BLaER1 treated with 17β-estradiol and CSF1 and Interleukin-3, amounts not matched to agents 10 nM and 100 nM (cell line): ENCODE measurements at regions not wholly inside any gene's neighbourhood (a gene's known extent, or its start where the extent isn't known, plus 50 kb on each side); places are given as distances from the start of the nearest gene placed in this dataset.

ENCODE experiments used
- H3K27ac ChIP-seq, 11 experiments: shearing (Covaris generic); formaldehyde crosslinking; 2 replicates each; pipeline ENCODE4 v1.8.1; 2022
- H3K27me3 ChIP-seq, 11 experiments: shearing (Covaris generic); formaldehyde crosslinking; 2 replicates each; pipeline ENCODE4 v1.8.1; 2022
- H3K36me3 ChIP-seq, 11 experiments: shearing (Covaris generic); formaldehyde crosslinking; 2 replicates each; pipeline ENCODE4 v1.8.1; 2022
- H3K4me1 ChIP-seq, 10 experiments: shearing (Covaris generic); formaldehyde crosslinking; 2 replicates each; pipeline ENCODE4 v1.8.1; 2022
- H3K4me2 ChIP-seq, 11 experiments: shearing (Covaris generic); formaldehyde crosslinking; 2 replicates each; pipeline ENCODE4 v1.8.1; 2022
- H3K4me3 ChIP-seq, 10 experiments: shearing (Covaris generic); formaldehyde crosslinking; 2 replicates each; pipeline ENCODE4 v1.8.1; 2022
- H3K9ac ChIP-seq, 11 experiments: shearing (Covaris generic); formaldehyde crosslinking; 2 replicates each; pipeline ENCODE4 v1.8.1; 2022
- H3K9me3 ChIP-seq, 11 experiments: shearing (Covaris generic); formaldehyde crosslinking; replicated peaks in 1 of 11; 2 replicates each; pipeline ENCODE4 v1.8.1; 2022
- H4K20me1 ChIP-seq, 11 experiments: shearing (Covaris generic); formaldehyde crosslinking; 2 replicates each; pipeline ENCODE4 v1.8.1; 2022
- Cebpa-rat ChIP-seq, 11 experiments: shearing (Covaris generic); IDR thresholded peaks; 2 replicates each; pipeline ENCODE4 v1.8.1; 2022

DNA sequence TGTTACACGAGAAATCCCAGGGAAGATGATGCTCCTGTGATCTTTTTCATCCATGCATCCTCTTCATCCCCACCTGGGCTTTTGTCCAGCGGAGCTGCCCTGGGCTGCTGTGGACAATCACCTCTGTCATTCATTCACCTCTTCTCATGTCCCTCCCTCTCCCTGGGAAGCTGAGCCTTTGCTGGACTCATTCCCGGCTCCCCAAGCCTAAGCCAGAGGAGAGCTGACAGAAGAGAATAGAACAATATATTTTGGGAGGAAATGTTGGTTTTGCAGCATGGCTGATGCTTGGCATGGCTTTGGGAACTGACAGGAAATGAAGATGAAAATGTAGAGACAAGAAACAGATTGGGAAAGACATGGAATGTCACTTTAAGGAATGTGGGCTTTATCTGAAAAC is 177.4 kb downstream of the DICER1 start:
- TF ChIP-seq Cebpa-rat (IDR thresholded peaks at IDR 0.05) = no peak
- Histone ChIP-seq H4K20me1 (no peaks in the 10 kb centered on the region), H3K27me3 (no peaks in the 10 kb centered on the region), H3K4me3 (no peak overlapping the region), H3K36me3 (no peaks in the 10 kb centered on the region), H3K4me2 (no peak overlapping the region), H3K9me3 (peaks cover 0 to 5% (median 0%) of the 10 kb centered on the region in 11 experiments; a peak in 1 of 22 replicates), H3K27ac (no peak overlapping the region), H3K9ac (no peak overlapping the region), H3K4me1 (peaks cover 0 to 10% (median 5%) of the 10 kb centered on the region in 10 experiments; a peak in 9 of 20 replicates)

DNA sequence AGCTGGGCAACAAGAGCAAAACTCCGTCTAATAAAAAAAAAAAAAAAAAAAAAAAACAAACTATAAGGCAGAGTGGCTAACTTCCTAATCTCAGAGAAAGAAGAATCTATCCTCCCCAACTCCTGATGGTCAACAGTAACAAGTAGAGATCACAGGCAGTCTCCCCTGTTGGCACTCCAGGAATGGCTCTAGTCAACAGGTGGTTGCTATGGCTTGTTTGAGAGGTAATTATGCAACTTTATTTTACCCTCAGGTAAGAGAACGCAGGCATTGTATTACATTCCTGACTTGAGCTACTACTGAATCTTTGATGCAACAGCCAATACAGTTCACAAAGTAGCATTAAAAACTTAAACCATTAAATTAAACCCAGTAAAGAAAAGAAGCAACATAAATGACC is 180.3 kb downstream of the DICER1 start:
- Histone ChIP-seq H3K4me3 (no peak overlapping the region), H3K9me3 (peaks cover 0 to 13% (median 0%) of the 10 kb centered on the region in 11 experiments; a peak in 5 of 22 replicates), H4K20me1 (no peaks in the 10 kb centered on the region), H3K27ac (no peak overlapping the region), H3K4me1 (peaks cover 0 to 10% (median 5%) of the 10 kb centered on the region in 10 experiments; a peak in 9 of 20 replicates), H3K9ac (no peak overlapping the region), H3K27me3 (no peaks in the 10 kb centered on the region), H3K36me3 (no peaks in the 10 kb centered on the region), H3K4me2 (no peak overlapping the region)
- TF ChIP-seq Cebpa-rat (IDR thresholded peaks at IDR 0.05) = no peak

DNA sequence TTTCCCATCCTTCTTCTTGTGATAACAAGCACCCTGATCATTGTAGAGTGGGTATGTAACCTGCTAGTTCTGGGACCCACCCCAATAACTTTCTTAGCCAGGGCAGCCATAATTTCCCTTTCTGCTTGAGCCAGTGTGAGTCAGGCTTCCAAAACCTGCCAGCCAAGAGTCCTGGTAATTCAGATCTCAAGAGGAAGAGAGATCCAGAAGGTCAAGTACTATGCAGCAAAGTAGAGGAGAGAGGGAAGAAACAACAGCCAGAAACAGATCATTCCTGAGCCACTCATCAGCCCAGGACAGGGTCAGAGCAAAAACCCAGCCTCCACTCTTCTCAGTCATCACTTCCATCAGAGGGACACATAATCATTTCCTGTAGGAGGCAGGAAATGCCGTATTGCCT is 182.0 kb downstream of the DICER1 start:
- Histone ChIP-seq H3K9ac (no peak overlapping the region), H4K20me1 (no peaks in the 10 kb centered on the region), H3K27ac (no peak overlapping the region), H3K4me3 (no peak overlapping the region), H3K4me1 (peaks cover 0 to 10% (median 5%) of the 10 kb centered on the region in 10 experiments; a peak in 9 of 20 replicates), H3K36me3 (no peaks in the 10 kb centered on the region), H3K9me3 (peaks cover 0 to 11% (median 7%) of the 10 kb centered on the region in 11 experiments; a peak in 9 of 22 replicates), H3K4me2 (peak overlapping the region in 2 of 11 experiments; percentile 12 to 25; a peak in 2 of 22 replicates), H3K27me3 (no peaks in the 10 kb centered on the region)
- TF ChIP-seq Cebpa-rat (IDR thresholded peaks at IDR 0.05) = no peak

DNA sequence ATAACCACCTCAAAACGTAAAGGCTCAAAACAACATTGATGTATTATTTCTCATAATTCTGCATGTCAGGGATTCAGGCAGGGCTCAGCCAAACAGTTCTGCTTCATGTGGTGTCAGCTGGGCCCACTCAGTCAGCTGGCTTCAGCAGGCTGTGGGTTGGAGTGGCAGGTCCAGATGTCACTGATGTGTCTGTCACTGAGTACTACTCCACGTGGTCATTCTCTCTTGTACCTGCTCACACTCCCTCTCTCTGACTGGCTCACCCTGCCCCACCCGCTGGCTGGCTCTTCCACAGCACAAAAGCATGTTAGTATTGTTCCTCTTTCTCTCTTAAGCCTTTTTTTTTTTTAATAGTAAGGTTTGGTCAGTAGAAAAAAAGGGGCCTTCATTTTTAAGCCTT is 182.4 kb downstream of the DICER1 start:
- H4K20me1 ChIP-seq = no peaks in the 10 kb centered on the region
- no peak for TF ChIP-seq Cebpa-rat (IDR thresholded peaks at IDR 0.05)
- no peak overlapping the region for H3K27ac ChIP-seq
- H3K36me3 ChIP-seq = no peaks in the 10 kb centered on the region
- no peak overlapping the region; a peak in 2 of 22 replicates for H3K4me2 ChIP-seq
- no peaks in the 10 kb centered on the region for H3K27me3 ChIP-seq
- peaks cover 0 to 11% (median 7%) of the 10 kb centered on the region in 11 experiments; a peak in 9 of 22 replicates for H3K9me3 ChIP-seq
- no peak overlapping the region for H3K9ac ChIP-seq
- H3K4me1 ChIP-seq = peaks cover 0 to 11% (median 5%) of the 10 kb centered on the region in 10 experiments; a peak in 11 of 20 replicates
- no peak overlapping the region for H3K4me3 ChIP-seq

DNA sequence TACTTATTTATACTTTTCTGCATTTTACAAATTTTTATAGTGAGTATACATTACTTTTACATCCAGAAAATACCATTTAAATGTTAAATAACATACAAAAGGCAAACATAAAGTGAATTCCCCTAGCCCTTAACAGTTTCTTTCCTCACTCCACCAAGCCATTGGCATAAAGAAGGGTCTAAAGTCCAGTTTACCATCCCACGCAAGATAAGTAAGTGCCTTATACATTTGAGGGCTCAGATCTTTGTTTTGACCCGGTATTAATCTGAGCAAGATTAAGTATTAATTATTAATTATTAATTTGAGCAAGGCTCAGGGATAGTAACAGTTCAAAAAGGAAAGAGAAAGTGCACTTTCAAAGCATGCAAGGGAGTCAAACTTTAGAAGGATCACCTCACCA is 182.9 kb downstream of the DICER1 start:
- H3K27ac ChIP-seq = no peak overlapping the region

DNA sequence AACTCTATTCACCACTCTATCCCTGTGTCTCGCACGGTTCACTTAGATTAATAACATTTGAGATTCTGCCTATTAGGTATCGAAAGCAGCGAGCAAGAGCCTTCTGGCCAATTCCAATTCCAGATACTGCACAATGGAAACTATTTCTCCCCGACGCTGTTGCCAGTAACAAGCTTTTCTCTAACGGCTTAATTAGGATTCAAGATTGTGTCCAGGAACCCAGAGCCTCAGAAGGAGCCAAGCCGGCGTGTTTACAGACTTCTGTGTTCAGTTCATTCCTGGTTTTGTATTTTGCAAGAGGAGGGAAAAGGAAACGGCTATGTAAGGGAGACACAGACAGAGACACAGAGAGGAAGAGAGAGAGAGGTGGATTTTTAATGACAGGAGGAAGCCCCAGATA is 185.6 kb downstream of the DICER1 start:
- no peak for TF ChIP-seq Cebpa-rat (IDR thresholded peaks at IDR 0.05)
- Histone ChIP-seq H3K9ac (no peak overlapping the region), H3K36me3 (no peaks in the 10 kb centered on the region), H3K27ac (no peak overlapping the region), H3K4me2 (no peak overlapping the region), H3K4me3 (no peak overlapping the region), H4K20me1 (no peaks in the 10 kb centered on the region), H3K9me3 (peaks cover 0 to 11% (median 7%) of the 10 kb centered on the region in 11 experiments; a peak in 9 of 22 replicates), H3K4me1 (peaks cover 0 to 13% (median 6%) of the 10 kb centered on the region in 10 experiments; a peak in 11 of 20 replicates), H3K27me3 (no peaks in the 10 kb centered on the region)

More for the DNA sequence above, 182.9 kb downstream of the DICER1 start:
- no peaks in the 10 kb centered on the region for H3K36me3 ChIP-seq
- H3K4me3 ChIP-seq = no peak overlapping the region
- no peak overlapping the region for H3K9ac ChIP-seq
- no peak overlapping the region for H3K4me2 ChIP-seq
- H3K9me3 ChIP-seq = peaks cover 0 to 11% (median 7%) of the 10 kb centered on the region in 11 experiments; a peak in 9 of 22 replicates
- H3K27me3 ChIP-seq = no peaks in the 10 kb centered on the region
- TF ChIP-seq Cebpa-rat (IDR thresholded peaks at IDR 0.05) = no peak
- H4K20me1 ChIP-seq = no peaks in the 10 kb centered on the region
- peaks cover 0 to 13% (median 6%) of the 10 kb centered on the region in 10 experiments; a peak in 11 of 20 replicates for H3K4me1 ChIP-seq

DNA sequence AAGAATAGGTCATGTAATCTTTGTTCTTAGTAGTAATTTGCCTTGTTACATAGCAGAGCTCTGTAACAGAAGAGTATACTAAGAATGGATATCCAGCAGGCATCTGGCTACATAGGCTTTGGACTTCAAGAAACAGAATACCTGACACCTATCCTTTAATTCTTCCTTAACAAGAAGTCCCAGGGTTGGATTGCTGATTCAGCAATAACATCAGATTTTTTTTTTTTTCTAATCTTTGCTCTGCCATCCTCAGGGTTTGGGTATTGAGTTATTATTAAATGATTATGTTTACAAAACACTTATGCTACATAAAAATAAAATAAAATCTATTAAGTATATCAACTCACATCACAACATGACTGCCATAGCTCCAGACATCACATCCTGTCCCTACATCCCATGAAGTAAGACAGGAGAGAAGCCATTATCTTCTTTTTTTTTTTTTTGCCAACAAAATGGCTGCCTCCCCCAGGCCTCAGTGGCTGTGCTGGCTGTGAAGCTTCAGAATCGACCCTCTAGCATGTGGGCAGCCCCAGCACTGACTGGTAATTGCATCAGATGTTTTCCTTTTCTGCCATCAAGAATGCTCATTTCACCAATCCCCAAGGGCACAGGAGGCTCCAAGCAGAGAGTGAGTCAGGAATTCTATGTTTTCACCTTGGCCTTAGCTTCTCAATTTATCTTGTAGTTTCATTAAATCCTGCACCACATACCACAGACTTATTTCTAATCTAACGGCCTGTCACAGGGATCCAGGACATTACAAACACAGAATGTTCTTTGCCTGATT is 186.2 kb downstream of the DICER1 start:
- H3K27ac ChIP-seq = no peak overlapping the region
- peaks cover 0 to 11% (median 7%) of the 10 kb centered on the region in 11 experiments; a peak in 9 of 22 replicates for H3K9me3 ChIP-seq
- H3K4me2 ChIP-seq = no peak overlapping the region
- no peak for TF ChIP-seq Cebpa-rat (IDR thresholded peaks at IDR 0.05)
- H3K4me3 ChIP-seq = no peak overlapping the region
- H3K9ac ChIP-seq = no peak overlapping the region
- no peaks in the 10 kb centered on the region for H4K20me1 ChIP-seq
- H3K27me3 ChIP-seq = no peaks in the 10 kb centered on the region
- H3K36me3 ChIP-seq = no peaks in the 10 kb centered on the region
- H3K4me1 ChIP-seq = peaks cover 0 to 13% (median 6%) of the 10 kb centered on the region in 10 experiments; a peak in 11 of 20 replicates

DNA sequence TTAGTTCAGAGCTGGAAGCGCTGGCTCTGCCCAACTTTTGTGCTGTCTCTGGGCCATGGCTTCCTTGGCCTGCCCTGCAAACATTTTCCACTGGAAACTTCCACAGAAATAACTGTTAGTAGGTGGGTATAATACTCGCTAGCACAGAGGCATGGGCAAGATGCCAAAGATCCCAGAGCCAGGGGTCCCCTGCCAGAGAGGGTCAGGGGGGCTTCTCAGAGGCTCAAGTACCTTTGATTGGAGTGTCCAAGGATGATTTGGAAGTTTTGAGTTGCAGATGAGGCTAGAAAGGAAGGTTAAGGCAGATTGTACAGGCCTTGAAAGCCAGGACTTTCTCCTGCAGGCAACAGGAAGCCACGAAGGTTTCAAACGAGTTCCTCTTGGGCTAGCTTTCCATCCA is 187.6 kb downstream of the DICER1 start:
- no peaks in the 10 kb centered on the region for H4K20me1 ChIP-seq
- H3K9ac ChIP-seq = no peak overlapping the region
- H3K27me3 ChIP-seq = no peaks in the 10 kb centered on the region
- TF ChIP-seq Cebpa-rat (IDR thresholded peaks at IDR 0.05) = no peak
- no peak overlapping the region for H3K27ac ChIP-seq
- H3K36me3 ChIP-seq = no peaks in the 10 kb centered on the region
- peaks cover 0 to 6% (median under 1%) of the 10 kb centered on the region in 10 experiments; a peak in 4 of 20 replicates for H3K4me1 ChIP-seq
- H3K4me3 ChIP-seq = no peak overlapping the region
- H3K9me3 ChIP-seq = peaks cover 0 to 11% (median 7%) of the 10 kb centered on the region in 11 experiments; a peak in 9 of 22 replicates
- peak overlapping the region in 3 of 11 experiments; percentile 1 to 22 (median 15); a peak in 1 of 22 replicates for H3K4me2 ChIP-seq

DNA sequence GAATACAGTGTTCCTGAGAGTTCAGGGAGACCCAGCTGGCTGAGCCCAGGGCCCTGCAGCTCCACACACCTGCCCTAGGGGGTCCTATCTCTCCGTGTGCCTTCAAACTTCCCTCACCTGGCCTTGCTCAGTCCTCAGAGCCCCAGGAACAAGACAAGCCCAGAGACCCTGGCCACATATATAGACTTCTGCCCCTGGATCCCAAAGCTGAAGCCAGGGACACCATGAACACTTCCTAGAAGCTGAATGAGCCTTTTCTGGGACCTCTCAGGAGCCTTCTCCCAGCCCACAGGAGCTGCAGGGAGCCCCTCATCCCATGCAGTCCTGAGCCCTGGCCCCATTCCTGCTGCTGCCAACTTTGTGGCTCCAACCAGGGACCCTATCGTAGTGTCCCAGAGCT is 190.5 kb downstream of the DICER1 start:
- no peaks in the 10 kb centered on the region for H3K36me3 ChIP-seq
- peaks cover 0 to 10% (median 2%) of the 10 kb centered on the region in 10 experiments; a peak in 5 of 20 replicates for H3K4me1 ChIP-seq
- H3K9ac ChIP-seq = no peak overlapping the region
- no peak overlapping the region for H3K4me3 ChIP-seq
- TF ChIP-seq Cebpa-rat (IDR thresholded peaks at IDR 0.05) = no peak
- peaks cover 0 to 11% (median 6%) of the 10 kb centered on the region in 11 experiments; a peak in 5 of 22 replicates for H3K9me3 ChIP-seq
- H3K27me3 ChIP-seq = no peaks in the 10 kb centered on the region
- H3K27ac ChIP-seq = no peak overlapping the region
- H3K4me2 ChIP-seq = no peak overlapping the region
- no peaks in the 10 kb centered on the region for H4K20me1 ChIP-seq
